Naive B cell (primary cell): ENCODE measurements at regions not wholly inside any gene's neighbourhood (a gene's known extent, or its start where the extent isn't known, plus 50 kb on each side); places are given as distances from the start of the nearest gene placed in this dataset.

Experiments used
- ATAC-seq, 2 donors: fragments of 150-1000 bp; cut with Tn5 transposase; 2 replicates each; pipeline ENCODE4 v1.10.0; 2021; ENCODE audit warnings: low read depth in 2 of 2, mild to moderate bottlenecking in 2 of 2, moderate library complexity in 2 of 2
- DNase-seq: peaks from one replicate; pipeline ENCODE4 v3.0.0; 2022
- H3K27ac Mint-ChIP-seq, 6 donors: one replicate each; pipeline ENCODE4 v1.8.0; 2020 to 2022; ENCODE audit warnings: mild to moderate bottlenecking in 6 of 6, mixed read lengths in 6 of 6, moderate library complexity in 5 of 6, inconsistent platforms in 2 of 6
- H3K27me3 Mint-ChIP-seq, 3 donors: one replicate each; pipeline ENCODE4 v1.8.0; 2021 to 2022; ENCODE audit warnings: mixed read lengths in 3 of 3, mild to moderate bottlenecking in 1 of 3
- H3K36me3 Mint-ChIP-seq, 2 donors: one replicate each; pipeline ENCODE4 v1.8.0; 2020 to 2022; ENCODE audit warnings: mixed read lengths in 2 of 2, inconsistent platforms in 1 of 2, mild to moderate bottlenecking in 1 of 2
- H3K4me1 Mint-ChIP-seq, 3 donors: one replicate each; pipeline ENCODE4 v1.8.0; 2020 to 2022; ENCODE audit warnings: mixed read lengths in 3 of 3, inconsistent platforms in 1 of 3, mild to moderate bottlenecking in 1 of 3, moderate library complexity in 1 of 3
- H3K4me3 Mint-ChIP-seq, 8 donors: one replicate each; pipeline ENCODE4 v1.8.0; 2020 to 2022; ENCODE audit warnings: mild to moderate bottlenecking in 8 of 8, mixed read lengths in 8 of 8, moderate library complexity in 8 of 8, inconsistent platforms in 2 of 8
- H3K9me3 Mint-ChIP-seq, 7 donors: one replicate each; pipeline ENCODE4 v1.8.0; 2020 to 2022; ENCODE audit warnings: mixed read lengths in 7 of 7, mild to moderate bottlenecking in 5 of 7, inconsistent platforms in 2 of 7, moderate library complexity in 1 of 7

- ATAC-seq (no peak), DNase-seq (no peak)
- Mint-ChIP-seq H3K4me3 (no peak overlapping the region), H3K4me1 (peaks cover 28 to 69% (median 34%) of the 10 kb centered on the region in 3 donors), H3K27ac (peak overlapping the region in 1 of 6 donors; percentile 8), H3K9me3 (no peaks in the 10 kb centered on the region), H3K36me3 (no peaks in the 10 kb centered on the region), H3K27me3 (no peaks in the 10 kb centered on the region)
These were observed 100.3 kb downstream of the DAD1 start for GRCh38 chr14:22488522-22489243.

DNA sequence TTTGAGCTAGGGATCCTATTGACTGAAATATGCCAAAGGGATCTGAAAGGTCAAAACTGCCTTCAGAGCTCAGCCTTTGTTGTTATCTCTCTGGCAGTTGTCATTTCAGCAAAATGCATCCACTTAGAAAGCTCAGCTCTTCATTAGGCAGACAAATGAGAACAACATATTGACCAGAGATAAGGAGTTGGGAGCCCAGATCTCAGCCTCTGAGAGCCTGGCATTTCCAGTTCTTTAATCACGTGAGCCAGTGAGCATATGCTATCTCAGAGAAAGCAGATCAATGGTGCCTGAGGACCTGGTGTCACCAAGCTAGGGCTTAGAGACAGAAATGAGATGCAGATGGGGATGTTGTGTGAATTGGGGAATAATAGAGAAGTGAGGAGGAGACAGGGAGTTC, 101.1 kb downstream of the DAD1 start:
- no peak overlapping the region for H3K4me3 Mint-ChIP-seq
- H3K4me1 Mint-ChIP-seq, result peaks cover 32 to 76% (median 36%) of the 10 kb centered on the region in 3 donors
- no peaks in the 10 kb centered on the region for H3K36me3 Mint-ChIP-seq
- ATAC-seq (no peak), DNase-seq (no peak)
- H3K27me3 Mint-ChIP-seq, result no peaks in the 10 kb centered on the region
- H3K9me3 Mint-ChIP-seq, result no peaks in the 10 kb centered on the region
- no peak overlapping the region for H3K27ac Mint-ChIP-seq

DNA sequence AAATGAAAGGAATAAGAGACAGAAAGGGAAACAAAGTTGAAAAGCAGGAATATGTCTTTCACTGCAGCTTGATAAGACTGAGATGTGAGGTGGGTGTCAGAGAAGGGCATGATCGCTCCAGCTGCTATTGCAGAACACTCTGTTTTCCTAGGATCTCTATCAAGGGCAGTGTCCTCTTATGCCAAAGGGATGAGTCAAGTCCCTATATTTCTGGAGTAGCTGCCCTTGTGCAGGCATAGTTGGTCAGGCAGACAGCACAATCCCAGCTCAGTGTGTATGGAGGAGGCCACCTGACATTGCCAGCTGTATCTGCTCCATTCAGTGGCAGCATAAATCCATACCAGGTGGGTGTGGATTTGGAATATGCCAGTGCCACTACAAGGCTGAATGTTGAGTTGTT, 101.6 kb downstream of the DAD1 start:
- peaks cover 37 to 77% (median 38%) of the 10 kb centered on the region in 3 donors for H3K4me1 Mint-ChIP-seq
- no peak overlapping the region for H3K4me3 Mint-ChIP-seq
- ATAC-seq (no peak), DNase-seq (no peak)
- no peaks in the 10 kb centered on the region for H3K36me3 Mint-ChIP-seq
- H3K27ac Mint-ChIP-seq, result no peak overlapping the region
- H3K9me3 Mint-ChIP-seq, result no peaks in the 10 kb centered on the region
- H3K27me3 Mint-ChIP-seq, result no peaks in the 10 kb centered on the region

DNA sequence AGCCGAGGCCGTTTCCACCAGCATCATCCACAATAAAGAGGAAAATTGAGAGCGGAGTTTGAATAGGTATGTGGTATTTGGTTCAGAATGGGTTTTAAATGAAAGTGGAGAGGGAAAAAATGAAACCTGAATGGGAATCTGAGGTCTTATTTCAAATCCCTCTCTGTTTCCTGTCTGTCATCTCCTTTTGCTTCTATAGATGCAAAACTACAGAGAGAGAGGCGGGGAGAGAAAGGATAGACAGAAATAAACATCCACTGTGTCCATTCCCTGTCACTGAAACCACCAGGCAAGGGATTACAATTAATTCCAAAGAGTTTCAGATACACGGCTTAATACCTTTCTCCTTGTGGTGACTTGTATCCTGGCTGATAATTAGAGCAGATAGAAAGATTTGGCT, 102.3 kb downstream of the DAD1 start:
- DNase-seq (no peak), ATAC-seq (no peak)
- Mint-ChIP-seq H3K27me3 (no peaks in the 10 kb centered on the region), H3K27ac (no peak overlapping the region), H3K9me3 (no peaks in the 10 kb centered on the region), H3K4me3 (no peak overlapping the region), H3K36me3 (no peaks in the 10 kb centered on the region), H3K4me1 (peaks cover 36 to 74% (median 39%) of the 10 kb centered on the region in 3 donors)

- Mint-ChIP-seq H3K4me3 (peak overlapping the region in 1 of 8 donors; percentile 6), H3K36me3 (no peaks in the 10 kb centered on the region), H3K4me1 (peaks cover 40 to 76% (median 46%) of the 10 kb centered on the region in 3 donors), H3K9me3 (no peaks in the 10 kb centered on the region), H3K27me3 (no peaks in the 10 kb centered on the region), H3K27ac (peak overlapping the region in 3 of 6 donors; percentile 23 to 53 (median 47))
- ATAC-seq, result no peak
- no peak for DNase-seq
These were observed 103.4 kb downstream of the DAD1 start for GRCh38 chr14:22485649-22486048.

DNA sequence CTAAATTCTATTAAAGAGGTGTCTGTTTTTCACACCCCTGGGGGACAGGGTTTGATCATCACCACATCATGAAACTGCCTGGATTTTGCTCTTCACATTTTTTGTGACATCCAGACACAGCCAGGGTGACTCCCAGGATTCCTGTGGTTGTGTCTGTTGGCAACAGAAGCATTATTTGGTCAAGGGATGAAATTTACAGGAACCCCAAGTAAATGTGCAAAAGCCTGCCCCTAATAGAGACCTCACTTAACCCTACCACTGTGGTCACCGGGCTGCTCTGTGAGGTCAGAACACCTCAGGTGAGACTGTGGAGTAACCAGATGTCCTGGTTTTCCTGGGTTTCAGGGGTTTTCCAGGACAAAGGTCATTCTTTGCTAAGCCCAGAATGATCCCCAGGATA, 103.8 kb downstream of the DAD1 start:
- no peak overlapping the region for H3K4me3 Mint-ChIP-seq
- H3K27me3 Mint-ChIP-seq, result no peaks in the 10 kb centered on the region
- peaks cover 40 to 76% (median 51%) of the 10 kb centered on the region in 3 donors for H3K4me1 Mint-ChIP-seq
- DNase-seq (no peak), ATAC-seq (no peak)
- H3K36me3 Mint-ChIP-seq, result no peaks in the 10 kb centered on the region
- peak overlapping the region in 2 of 6 donors; percentile 23 to 47 for H3K27ac Mint-ChIP-seq
- no peaks in the 10 kb centered on the region for H3K9me3 Mint-ChIP-seq

DNA sequence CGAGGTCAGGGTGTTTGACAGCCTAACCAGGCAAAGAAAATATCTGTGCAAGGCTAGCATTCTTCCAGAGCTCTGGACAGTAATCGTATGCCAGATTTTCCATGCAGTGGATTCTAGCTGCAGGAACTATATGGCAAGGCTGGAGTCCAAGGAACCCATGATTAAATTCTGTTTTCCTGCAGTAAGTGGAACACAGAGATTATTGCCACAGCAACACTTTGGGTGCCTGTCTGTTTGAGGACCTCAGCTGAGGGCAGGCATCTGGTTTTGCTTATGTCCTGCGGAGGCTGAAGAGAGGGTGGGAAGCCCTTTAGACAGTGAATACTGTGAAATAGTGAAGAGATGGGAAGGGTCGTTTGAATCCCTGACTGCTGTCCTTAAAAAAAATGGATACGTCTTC, 104.4 kb downstream of the DAD1 start:
- DNase-seq, result no peak
- H3K36me3 Mint-ChIP-seq, result no peaks in the 10 kb centered on the region
- no peaks in the 10 kb centered on the region for H3K27me3 Mint-ChIP-seq
- ATAC-seq, result no peak
- H3K27ac Mint-ChIP-seq, result peak overlapping the region in 3 of 6 donors; percentile 45 to 84 (median 76)
- H3K9me3 Mint-ChIP-seq, result no peaks in the 10 kb centered on the region
- H3K4me1 Mint-ChIP-seq, result peaks cover 40 to 76% (median 54%) of the 10 kb centered on the region in 3 donors
- peak overlapping the region in 1 of 8 donors; percentile 26 for H3K4me3 Mint-ChIP-seq

DNA sequence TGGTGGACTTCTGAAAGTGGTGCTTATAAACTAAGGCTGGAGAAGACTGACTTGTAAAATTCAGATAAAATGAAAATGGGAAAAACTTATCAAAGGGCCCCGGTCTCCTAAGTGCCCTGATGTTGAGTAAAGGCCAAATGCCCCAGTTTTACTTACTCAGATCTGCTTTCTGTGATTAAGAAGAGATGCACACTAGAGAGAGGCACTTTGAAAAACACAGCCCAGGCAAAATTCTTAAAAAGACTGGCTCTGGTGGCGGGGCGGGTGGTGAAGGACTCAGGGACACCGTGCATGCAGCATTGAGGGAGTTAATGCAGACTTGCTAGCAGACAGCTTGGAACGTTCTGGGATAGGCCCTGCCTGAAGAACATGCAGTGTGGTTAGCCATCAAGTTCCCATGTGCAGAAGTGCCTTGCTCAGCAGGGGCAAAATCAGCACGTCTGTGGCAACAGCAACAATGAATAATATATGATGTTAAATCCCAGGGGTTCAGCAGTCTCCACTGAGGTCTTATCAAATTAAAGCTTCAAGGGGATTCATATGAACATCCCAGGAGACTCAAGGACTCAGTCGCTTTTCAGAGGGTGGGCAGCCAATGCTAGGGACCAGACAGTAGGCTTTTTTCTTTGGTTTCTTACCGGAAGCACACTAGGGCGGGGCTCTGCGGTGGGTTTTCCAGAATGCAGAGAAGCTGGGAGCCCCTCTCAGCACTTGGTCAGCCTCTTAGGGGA, 105.0 kb downstream of the DAD1 start:
- Mint-ChIP-seq H3K4me3 (peak overlapping the region in 6 of 8 donors; percentile 14 to 53 (median 21)), H3K27ac (peak overlapping the region in 3 of 6 donors; percentile 45 to 63 (median 51)), H3K9me3 (no peaks in the 10 kb centered on the region), H3K27me3 (no peaks in the 10 kb centered on the region), H3K36me3 (no peaks in the 10 kb centered on the region), H3K4me1 (peaks cover 45 to 82% (median 55%) of the 10 kb centered on the region in 3 donors)
- DNase-seq (no peak), ATAC-seq (peak in 1 of 2 donors; percentile 27)

DNA sequence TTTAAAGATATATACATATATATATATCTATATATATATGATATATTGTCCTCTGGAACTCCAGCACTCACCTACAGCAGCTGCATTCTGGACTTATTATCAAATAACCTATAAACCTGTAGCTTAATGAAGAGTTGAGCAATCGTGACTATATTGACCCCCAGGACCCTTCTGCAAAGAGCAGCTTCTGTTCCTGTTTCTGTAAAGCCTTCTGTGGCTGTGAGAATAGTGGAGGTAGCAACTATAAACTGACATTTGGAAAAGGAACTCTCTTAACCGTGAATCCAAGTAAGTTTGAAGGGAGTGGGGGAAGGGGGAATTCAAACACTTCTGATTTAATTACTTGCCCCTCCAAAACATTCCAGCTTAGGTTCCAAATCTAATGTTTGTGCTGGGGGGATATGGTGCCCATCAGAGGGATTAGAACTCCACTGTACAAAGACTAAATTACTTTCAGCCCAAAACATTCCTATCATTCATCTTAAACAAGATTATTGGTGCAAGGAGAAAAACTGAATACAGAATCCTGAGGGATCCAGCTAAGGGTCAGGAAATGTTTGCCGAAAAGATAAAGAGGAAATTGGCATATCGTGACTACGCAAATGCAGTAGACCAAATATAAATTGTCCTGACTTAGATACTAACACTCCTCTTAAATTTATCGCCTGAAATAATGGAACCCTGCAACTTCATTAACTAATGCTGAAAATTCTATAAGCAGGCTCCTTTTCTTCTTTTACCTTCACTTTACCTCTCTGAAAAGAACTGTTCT, 106.1 kb downstream of the DAD1 start:
- Mint-ChIP-seq H3K9me3 (no peaks in the 10 kb centered on the region), H3K27ac (peak overlapping the region in 2 of 6 donors; percentile 3 to 63), H3K36me3 (no peaks in the 10 kb centered on the region), H3K27me3 (no peaks in the 10 kb centered on the region), H3K4me3 (peak overlapping the region in 1 of 8 donors; percentile 53), H3K4me1 (peaks cover 45 to 80% (median 58%) of the 10 kb centered on the region in 3 donors)
- DNase-seq (no peak), ATAC-seq (no peak)

DNA sequence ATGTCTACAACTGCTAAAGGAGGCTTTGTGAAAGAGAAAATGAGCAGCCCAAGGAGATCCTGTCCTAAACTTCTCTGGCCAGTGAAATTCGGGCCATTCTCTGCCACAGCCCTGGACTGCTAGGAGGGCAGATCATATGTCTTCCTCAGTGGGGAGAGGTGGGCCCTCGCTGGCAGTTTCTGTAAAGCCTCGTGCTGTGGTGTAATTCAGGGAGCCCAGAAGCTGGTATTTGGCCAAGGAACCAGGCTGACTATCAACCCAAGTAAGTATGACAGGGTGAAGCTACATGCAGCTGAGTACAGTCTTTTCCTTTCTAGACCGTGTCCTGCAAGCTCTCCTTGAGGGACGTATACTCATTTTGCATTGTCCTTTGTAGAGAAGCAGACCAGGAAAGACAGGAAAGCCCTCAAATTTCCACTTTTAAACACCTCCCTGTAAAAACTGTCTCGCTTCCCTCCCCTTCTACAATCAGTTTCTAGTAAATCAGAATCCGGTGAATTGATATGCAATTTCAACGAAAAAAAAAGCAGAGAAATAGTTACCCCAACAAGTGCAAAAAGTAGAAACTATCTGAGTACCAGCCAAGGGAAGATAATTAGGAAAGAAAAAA, 106.8 kb downstream of the DAD1 start:
- no peaks in the 10 kb centered on the region for H3K9me3 Mint-ChIP-seq
- H3K4me3 Mint-ChIP-seq, result peak overlapping the region in 7 of 8 donors; percentile 35 to 80 (median 66)
- ATAC-seq (no peak), DNase-seq (no peak)
- peak overlapping the region in 5 of 6 donors; percentile 9 to 85 (median 67) for H3K27ac Mint-ChIP-seq
- H3K4me1 Mint-ChIP-seq, result peaks cover 52 to 80% (median 64%) of the 10 kb centered on the region in 3 donors
- H3K27me3 Mint-ChIP-seq, result no peaks in the 10 kb centered on the region
- no peaks in the 10 kb centered on the region for H3K36me3 Mint-ChIP-seq

GRCh38 chr14:22481546-22481945, 107.5 kb downstream of the DAD1 start:
- peak overlapping the region; percentile 4 to 80 (median 60) for H3K4me3 Mint-ChIP-seq

DNA sequence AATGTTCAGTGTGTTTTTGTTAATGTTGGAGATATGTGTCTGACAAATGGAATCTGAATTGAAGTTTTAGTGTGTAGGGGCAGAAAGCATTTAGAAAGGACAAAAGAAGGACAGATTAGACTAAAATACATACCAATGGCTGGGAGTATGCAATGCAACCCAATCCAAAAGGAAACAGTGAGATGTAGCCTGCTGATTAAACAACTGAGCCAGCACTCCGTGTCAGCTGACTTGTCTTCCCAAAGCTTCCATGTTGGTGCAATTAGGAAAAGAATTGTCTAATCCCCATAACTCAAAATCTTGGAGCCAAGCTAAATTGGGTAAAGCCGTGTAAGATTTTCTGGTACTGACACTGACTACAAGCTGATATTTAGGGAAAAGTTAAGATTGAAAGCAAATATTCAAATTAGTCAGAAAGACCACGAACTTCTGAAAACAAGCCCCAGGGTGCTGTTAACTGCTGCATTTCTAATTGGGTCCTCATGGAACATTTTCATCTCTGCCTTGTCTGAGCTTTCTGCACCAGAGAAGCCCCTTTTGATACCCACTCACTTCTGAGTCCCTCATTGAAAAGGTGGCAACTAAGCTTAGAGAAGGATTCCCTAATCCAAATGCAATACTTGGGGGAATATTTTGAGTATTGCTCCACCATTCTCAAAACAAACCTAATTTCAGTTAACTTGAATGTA, 109.1 kb downstream of the DAD1 start:
- Mint-ChIP-seq H3K4me3 (peak overlapping the region; percentile 6 to 77 (median 42)), H3K4me1 (peaks cover 63 to 87% (median 87%) of the 10 kb centered on the region in 3 donors), H3K27ac (peak overlapping the region; percentile 9 to 73 (median 56)), H3K27me3 (no peaks in the 10 kb centered on the region), H3K36me3 (no peaks in the 10 kb centered on the region), H3K9me3 (no peaks in the 10 kb centered on the region)
- ATAC-seq (no peak), DNase-seq (no peak)

More at GRCh38 chr14:22481546-22481945, 107.5 kb downstream of the DAD1 start:
- Mint-ChIP-seq H3K9me3 (no peaks in the 10 kb centered on the region), H3K36me3 (no peaks in the 10 kb centered on the region), H3K27ac (peak overlapping the region in 5 of 6 donors; percentile 9 to 67 (median 64)), H3K27me3 (no peaks in the 10 kb centered on the region), H3K4me1 (peaks cover 57 to 79% (median 70%) of the 10 kb centered on the region in 3 donors)
- ATAC-seq (no peak), DNase-seq (no peak)
